PC-9 (cell line): ENCODE measurements at regions not wholly inside any gene's neighbourhood (a gene's known extent, or its start where the extent isn't known, plus 50 kb on each side); places are given as distances from the start of the nearest gene placed in this dataset.

ENCODE experiments used
- BruUV-seq: library from RNA; stranded (reverse); fragments of 400-500 nt; replicated peaks from 2 replicates; lab custom pipeline; 2021; lab: Mats Ljungman, UMichigan
- CTCF ChIA-PET: fragments of 300-600 bp; sonication (Branson Sonifier 250); formaldehyde crosslinking; loops from one replicate; lab custom pipeline; 2022; ENCODE audit warnings: antibody characterized with exemption; lab: Charles Lee
- POLR2A ChIA-PET: fragments of 300-600 bp; sonication (Branson Sonifier 250); formaldehyde crosslinking; loops from one replicate; lab custom pipeline; 2022; ENCODE audit warnings: antibody characterized with exemption; ENCODE audit not compliant: unreplicated experiment; lab: Charles Lee
- DNase-seq, 2 experiments: peaks; one replicate each; pipeline versions ENCODE4 v3.0.0 to v3.0.0-alpha.2; 2015 to 2022; ENCODE audit warnings: mixed read lengths in 1 of 2
- H2AFZ ChIP-seq: fragments of 200-600 bp; sonication (generic); 2 replicates; pipeline ENCODE4 v1.8.1; 2017; ENCODE audit warnings: antibody characterized with exemption
- H3F3A ChIP-seq: fragments of 200-600 bp; sonication (generic); 2 replicates; pipeline ENCODE4 v1.8.1; 2017; ENCODE audit warnings: antibody characterized with exemption, mild to moderate bottlenecking, low read depth; ENCODE audit not compliant: insufficient read depth
- H3K27ac ChIP-seq: fragments of 200-600 bp; sonication (generic); 2 replicates; pipeline ENCODE4 v1.6.1; 2016; ENCODE audit warnings: mixed run types
- H3K27me3 ChIP-seq: fragments of 200-600 bp; sonication (generic); 2 replicates; pipeline ENCODE4 v1.6.1; 2016; ENCODE audit warnings: low read depth, mixed run types; ENCODE audit not compliant: insufficient read depth
- H3K36me3 ChIP-seq: fragments of 200-600 bp; sonication (generic); 2 replicates; pipeline ENCODE4 v1.6.1; 2016; ENCODE audit warnings: low read depth, mixed run types
- H3K4me1 ChIP-seq: fragments of 200-600 bp; sonication (generic); replicated peaks from 2 replicates; pipeline ENCODE4 v1.6.1; 2016; ENCODE audit warnings: mixed run types; ENCODE audit not compliant: insufficient read depth
- H3K4me2 ChIP-seq: fragments of 200-600 bp; sonication (generic); 2 replicates; pipeline ENCODE4 v1.6.1; 2017; ENCODE audit warnings: mixed run types
- H3K4me3 ChIP-seq: fragments of 200-600 bp; sonication (generic); 2 replicates; pipeline ENCODE4 v1.6.1; 2016; ENCODE audit warnings: mixed run types
- H3K79me2 ChIP-seq: fragments of 200-600 bp; sonication (generic); 2 replicates; pipeline ENCODE4 v1.6.1; 2017; ENCODE audit warnings: low read depth, mixed run types
- H3K9me2 ChIP-seq: fragments of 200-600 bp; sonication (generic); 2 replicates; pipeline ENCODE4 v1.8.1; 2017; ENCODE audit warnings: mild to moderate bottlenecking; ENCODE audit not compliant: insufficient read depth
- H3K9me3 ChIP-seq: fragments of 200-600 bp; sonication (generic); 2 replicates; pipeline ENCODE4 v1.8.1; 2016; ENCODE audit warnings: low read depth; ENCODE audit not compliant: insufficient read depth
- H4K20me1 ChIP-seq: fragments of 200-600 bp; sonication (generic); 2 replicates; pipeline ENCODE4 v1.8.1; 2017; ENCODE audit not compliant: insufficient read depth
- CTCF ChIP-seq: fragments of 200-600 bp; sonication (generic); conservative IDR thresholded peaks from 2 replicates; pipeline ENCODE4 v1.6.1; 2017; ENCODE audit warnings: mixed run types, antibody characterized with exemption, mild to moderate bottlenecking, moderate library complexity
- EZH2 ChIP-seq: fragments of 200-600 bp; sonication (generic); IDR thresholded peaks from 2 replicates; pipeline ENCODE4 v1.8.0; 2017; ENCODE audit warnings: antibody characterized with exemption, low read depth
- intact Hi-C: fragments of 100-400 bp; cut with micrococcal nuclease; formaldehyde crosslinking; loops from one replicate; pipeline ENCODE4 v1.10.0; 2022; ENCODE audit not compliant: unreplicated experiment

- DNase-seq = no peak
- Histone ChIP-seq H3K4me3 (no peak overlapping the region), H3K79me2 (no peaks in the 10 kb centered on the region), H3K27me3 (no peaks in the 10 kb centered on the region), H3K4me1 (peaks cover 42% of the 10 kb centered on the region), H3K9me3 (peaks cover 25% of the 10 kb centered on the region), H3K36me3 (no peaks in the 10 kb centered on the region), H3K9me2 (no peaks in the 10 kb centered on the region), H3K27ac (no peak overlapping the region), H2AFZ (no peak overlapping the region), H3K4me2 (no peak overlapping the region), H3F3A (peaks cover 32% of the 10 kb centered on the region), H4K20me1 (no peaks in the 10 kb centered on the region)
- intact Hi-C loops = loop anchor here (5.0 kb wide), 2 partner anchors 58 to 263 kb away; no protein-coding TSS in a partner anchor
- ChIA-PET CTCF (interaction anchor here (0.8 kb wide), 1 partner anchor 30 kb away, joined by 3 read pairs; no protein-coding TSS in a partner anchor), POLR2A (no interaction called here)
- no TSS peak for BruUV-seq
- TF ChIP-seq EZH2 (no peak), CTCF (no peak)
Observed at GRCh38 chr2:224223851-224224555, 177.9 kb downstream of the FAM124B start.

DNA sequence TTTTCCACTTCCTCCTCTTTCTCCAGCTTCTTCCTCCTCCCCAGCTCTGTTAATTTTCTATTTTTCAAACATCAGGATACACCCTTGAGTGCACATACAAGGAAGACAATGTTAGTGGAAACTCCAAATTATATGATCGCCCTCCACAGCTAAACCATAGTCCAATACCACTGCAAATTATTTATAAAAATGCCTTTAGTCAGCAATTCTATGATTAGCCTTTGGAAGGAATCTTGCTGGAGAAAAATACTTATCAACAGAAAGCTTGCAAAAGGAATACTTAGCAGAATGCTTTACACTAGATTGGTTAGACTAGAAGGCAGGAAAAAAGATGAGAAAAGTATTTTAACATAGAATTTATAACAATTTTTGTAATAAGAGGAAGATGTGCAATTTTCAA lies 178.9 kb downstream of the FAM124B start:
- no peak for DNase-seq
- H3K27ac ChIP-seq = peak overlapping the region; percentile 91; the same call in 1 of the 2 replicates
- ChIA-PET CTCF (interaction anchor here (1.0 kb wide), 1 partner anchor 230 kb away, joined by 3 read pairs; no protein-coding TSS in a partner anchor), POLR2A (interaction anchor here (0.7 kb wide), 1 partner anchor 41 kb away, joined by 4 read pairs; no protein-coding TSS in a partner anchor)
- intact Hi-C loops = loop anchor here (1.0 to 5.0 kb wide), 3 partner anchors 59 to 264 kb away; no protein-coding TSS in a partner anchor
- no peaks in the 10 kb centered on the region for H4K20me1 ChIP-seq
- H3K4me1 ChIP-seq = peaks cover 39% of the 10 kb centered on the region
- peak overlapping the region; percentile 46; the same call in 1 of the 2 replicates for H3K4me2 ChIP-seq
- no peaks in the 10 kb centered on the region for H3K27me3 ChIP-seq
- BruUV-seq = no TSS peak
- no peaks in the 10 kb centered on the region for H3K9me2 ChIP-seq
- no peaks in the 10 kb centered on the region for H3K36me3 ChIP-seq
- no peak overlapping the region for H3K4me3 ChIP-seq
- H2AFZ ChIP-seq = no peak overlapping the region
- H3K79me2 ChIP-seq = no peaks in the 10 kb centered on the region
- H3F3A ChIP-seq = peaks cover 32% of the 10 kb centered on the region
- no peak for TF ChIP-seq EZH2
- no peak for TF ChIP-seq CTCF
- peaks cover 32% of the 10 kb centered on the region for H3K9me3 ChIP-seq

DNA sequence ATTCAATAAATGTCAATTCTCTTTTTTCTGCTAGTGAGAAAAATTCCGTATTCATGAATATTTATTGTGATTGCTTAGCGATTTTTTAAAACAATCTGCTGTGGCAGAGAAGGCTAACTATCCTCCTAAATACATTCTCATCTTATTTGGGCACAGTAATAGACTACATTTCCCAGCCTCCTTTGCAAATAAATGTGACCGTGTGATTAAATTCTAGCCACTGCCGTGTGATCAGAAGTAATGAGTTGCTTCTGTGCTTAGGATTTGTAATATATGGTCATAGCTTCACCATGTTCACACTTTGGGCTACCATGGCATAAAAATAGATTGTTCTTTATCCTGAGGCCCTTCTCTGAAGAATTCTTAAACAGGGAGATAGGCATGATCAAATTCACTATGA lies 179.6 kb downstream of the FAM124B start:
- POLR2A ChIA-PET = interaction anchor here (0.7 kb wide), 1 partner anchor 228 kb away, joined by 13 read pairs; no protein-coding TSS in a partner anchor
- no peaks in the 10 kb centered on the region for H4K20me1 ChIP-seq
- peak overlapping the region; percentile 46 for H3K4me2 ChIP-seq
- DNase-seq = no peak
- TF ChIP-seq CTCF = no peak
- no peaks in the 10 kb centered on the region for H3K9me2 ChIP-seq
- peaks cover 32% of the 10 kb centered on the region for H3K9me3 ChIP-seq
- BruUV-seq = no TSS peak
- CTCF ChIA-PET = interaction anchor here (1.0 kb wide), 1 partner anchor 229 kb away, joined by 3 read pairs; no protein-coding TSS in a partner anchor
- intact Hi-C loops = loop anchor here (1.0 to 5.0 kb wide), 3 partner anchors 60 to 265 kb away; no protein-coding TSS in a partner anchor
- H2AFZ ChIP-seq = 0 out of 2 replicates have a peak overlapping the region, but pooled peaks have one; percentile 7
- H3F3A ChIP-seq = peaks cover 32% of the 10 kb centered on the region
- no peaks in the 10 kb centered on the region for H3K36me3 ChIP-seq
- H3K27ac ChIP-seq = peak overlapping the region; percentile 91
- H3K4me1 ChIP-seq = peaks cover 39% of the 10 kb centered on the region
- H3K79me2 ChIP-seq = no peaks in the 10 kb centered on the region
- no peaks in the 10 kb centered on the region for H3K27me3 ChIP-seq
- H3K4me3 ChIP-seq = no peak overlapping the region
